ENCODE measurements at regions not wholly inside any gene's neighbourhood (a gene's known extent, or its start where the extent isn't known, plus 50 kb on each side); places are given as distances from the start of the nearest gene placed in this dataset.

DNA sequence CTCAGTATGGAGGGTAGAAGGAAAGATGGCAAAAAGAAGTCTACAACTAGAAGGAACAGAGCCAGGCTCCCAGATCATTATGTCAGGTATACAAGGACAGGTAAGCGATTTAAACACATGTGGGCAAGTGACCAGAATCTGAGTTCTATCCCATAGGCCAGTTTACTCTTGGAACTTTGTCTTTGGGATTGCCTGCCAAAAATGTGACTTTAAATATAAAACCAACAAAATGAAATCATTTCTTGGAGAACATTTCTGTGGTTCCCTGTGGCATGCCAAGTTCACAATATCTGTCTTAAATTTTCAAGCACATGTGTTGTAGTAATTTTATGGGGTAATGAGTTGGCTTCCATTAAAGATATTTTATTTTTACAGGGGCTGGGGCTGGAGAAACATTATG is 141.0 kb downstream of the SLC17A6 start:
- TF ChIP-seq CTCF (IDR thresholded peaks at IDR 0.05; ENCODE audit: unreplicated experiment), result no peak
- Mint-ChIP-seq H3K4me1 (ENCODE audit: unreplicated experiment) (no peaks in the 10 kb centered on the region), H3K27ac (ENCODE audit: unreplicated experiment) (no peak overlapping the region), H3K27me3 (ENCODE audit: unreplicated experiment) (no peaks in the 10 kb centered on the region), H3K36me3 (ENCODE audit: low read depth, unreplicated experiment) (no peaks in the 10 kb centered on the region), H3K4me3 (ENCODE audit: unreplicated experiment) (no peak overlapping the region), H3K9me3 (ENCODE audit: unreplicated experiment) (no peaks in the 10 kb centered on the region)
- no peak for DNase-seq (ENCODE audit: low spot score)

DNA sequence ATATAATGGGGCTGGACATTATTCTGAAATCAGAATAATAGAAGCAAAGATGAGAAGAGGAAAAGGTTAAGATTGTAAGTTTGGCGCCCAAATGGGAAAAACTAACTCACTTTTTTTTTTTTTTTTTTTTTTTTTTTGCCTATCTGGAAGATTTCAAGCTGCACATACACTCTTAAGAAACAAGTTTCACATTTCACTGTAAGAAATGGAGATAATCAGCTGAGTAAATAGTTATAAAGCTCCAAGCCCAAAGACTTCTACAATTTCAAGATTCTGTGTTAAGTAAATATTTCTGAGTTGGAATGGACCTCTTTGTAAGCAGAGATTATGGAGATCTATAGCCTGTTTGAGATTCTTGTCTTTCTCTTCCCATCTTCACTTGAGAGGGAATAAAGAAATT is 140.0 kb downstream of the SLC17A6 start:
- Mint-ChIP-seq H3K27ac (ENCODE audit: unreplicated experiment) (no peak overlapping the region), H3K4me1 (ENCODE audit: unreplicated experiment) (no peaks in the 10 kb centered on the region), H3K36me3 (ENCODE audit: low read depth, unreplicated experiment) (no peaks in the 10 kb centered on the region), H3K9me3 (ENCODE audit: unreplicated experiment) (no peaks in the 10 kb centered on the region), H3K4me3 (ENCODE audit: unreplicated experiment) (no peak overlapping the region), H3K27me3 (ENCODE audit: unreplicated experiment) (no peaks in the 10 kb centered on the region)
- no peak for DNase-seq (ENCODE audit: low spot score)
- TF ChIP-seq CTCF (IDR thresholded peaks at IDR 0.05; ENCODE audit: unreplicated experiment), result no peak

DNA sequence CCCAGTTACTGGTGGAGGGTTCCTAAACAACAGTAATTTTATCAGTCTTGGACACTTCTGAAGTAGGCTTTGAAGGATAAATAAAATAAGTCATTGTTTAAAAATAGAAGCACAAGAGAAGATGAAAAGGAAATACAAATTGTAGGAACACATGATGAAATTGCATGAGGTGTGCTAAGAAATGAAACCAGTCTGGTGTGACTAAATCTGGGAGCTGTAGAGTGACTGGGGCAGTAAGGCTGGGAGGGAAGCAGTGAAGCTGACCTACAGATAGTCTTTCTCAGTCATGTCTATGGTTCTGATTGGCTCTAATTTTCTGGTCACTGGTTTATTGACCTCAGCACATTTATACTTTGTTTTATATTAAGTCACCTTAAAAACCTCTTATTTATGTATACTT is 139.1 kb downstream of the SLC17A6 start:
- Mint-ChIP-seq H3K27ac (ENCODE audit: unreplicated experiment) (no peak overlapping the region), H3K36me3 (ENCODE audit: low read depth, unreplicated experiment) (no peaks in the 10 kb centered on the region), H3K9me3 (ENCODE audit: unreplicated experiment) (no peaks in the 10 kb centered on the region), H3K27me3 (ENCODE audit: unreplicated experiment) (no peaks in the 10 kb centered on the region), H3K4me3 (ENCODE audit: unreplicated experiment) (no peak overlapping the region), H3K4me1 (ENCODE audit: unreplicated experiment) (no peaks in the 10 kb centered on the region)
- DNase-seq (ENCODE audit: low spot score), result no peak
- TF ChIP-seq CTCF (IDR thresholded peaks at IDR 0.05; ENCODE audit: unreplicated experiment), result no peak

GRCh38 chr11:22476589-22476988 is 138.4 kb downstream of the SLC17A6 start:
- Mint-ChIP-seq H3K4me3 (ENCODE audit: unreplicated experiment) (no peak overlapping the region), H3K36me3 (ENCODE audit: low read depth, unreplicated experiment) (no peaks in the 10 kb centered on the region), H3K4me1 (ENCODE audit: unreplicated experiment) (no peaks in the 10 kb centered on the region), H3K27me3 (ENCODE audit: unreplicated experiment) (no peaks in the 10 kb centered on the region), H3K9me3 (ENCODE audit: unreplicated experiment) (no peaks in the 10 kb centered on the region), H3K27ac (ENCODE audit: unreplicated experiment) (no peak overlapping the region)
- DNase-seq (ENCODE audit: low spot score), result no peak
- TF ChIP-seq CTCF (IDR thresholded peaks at IDR 0.05; ENCODE audit: unreplicated experiment), result no peak

DNA sequence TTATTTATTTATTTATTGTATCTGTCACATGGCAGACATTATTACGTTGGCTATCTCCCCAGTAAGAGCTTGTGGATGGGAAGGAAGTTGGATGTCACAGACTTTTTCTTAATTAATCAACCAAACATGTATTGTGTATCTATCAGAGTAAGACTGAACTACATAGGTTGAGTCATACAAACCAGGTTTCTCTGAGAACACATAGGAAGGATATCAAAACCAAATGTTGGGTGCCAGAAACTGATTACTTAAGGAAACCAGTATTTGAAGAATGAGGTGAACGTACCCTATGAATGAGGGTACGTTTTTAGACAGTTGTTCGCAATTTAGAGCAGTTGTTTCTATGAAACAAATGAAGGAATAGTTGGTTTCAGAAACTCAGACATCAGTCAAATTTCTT is 136.4 kb downstream of the SLC17A6 start:
- no peaks in the 10 kb centered on the region for H3K27me3 Mint-ChIP-seq (ENCODE audit: unreplicated experiment)
- DNase-seq (ENCODE audit: low spot score), result no peak
- TF ChIP-seq CTCF (IDR thresholded peaks at IDR 0.05; ENCODE audit: unreplicated experiment), result no peak
- no peaks in the 10 kb centered on the region for H3K4me1 Mint-ChIP-seq (ENCODE audit: unreplicated experiment)
- no peak overlapping the region for H3K27ac Mint-ChIP-seq (ENCODE audit: unreplicated experiment)
- no peak overlapping the region for H3K4me3 Mint-ChIP-seq (ENCODE audit: unreplicated experiment)
- H3K36me3 Mint-ChIP-seq (ENCODE audit: low read depth, unreplicated experiment), result no peaks in the 10 kb centered on the region
- H3K9me3 Mint-ChIP-seq (ENCODE audit: unreplicated experiment), result no peaks in the 10 kb centered on the region

Data from endothelial cell (in vitro differentiated cells).